GM21619 (cell line): ENCODE measurements at regions not wholly inside any gene's neighbourhood (a gene's known extent, or its start where the extent isn't known, plus 50 kb on each side); places are given as distances from the start of the nearest gene placed in this dataset.
"Not testable (repeated sequence)": the region's sequence is repeated elsewhere in the genome, so short reads cannot be mapped to it uniquely, and the experiment has no call there.

Experiments used
- ATAC-seq: cut with Tn5 transposase; IDR thresholded peaks from one replicate; pipeline ENCODE4 v1.9.1; 2021; ENCODE audit not compliant: unreplicated experiment

GRCh38 chrX:45842207-45842925 is 641.7 kb upstream of the DIPK2B start:
- ATAC-seq: no peak

- no peak for ATAC-seq
These were observed 639.8 kb upstream of the DIPK2B start for GRCh38 chrX:45840411-45840950.

- no peak for ATAC-seq
These were observed 629.7 kb upstream of the DIPK2B start for GRCh38 chrX:45830343-45830742.

- ATAC-seq: no peak
These were observed 623.8 kb upstream of the DIPK2B start for GRCh38 chrX:45824471-45824870.

- no peak for ATAC-seq
These were observed 622.9 kb upstream of the DIPK2B start for GRCh38 chrX:45823536-45823935.

GRCh38 chrX:45822124-45822523 is 621.4 kb upstream of the DIPK2B start:
- ATAC-seq: no peak

- ATAC-seq: no peak
These were observed 618.2 kb upstream of the DIPK2B start for GRCh38 chrX:45818913-45819312.

GRCh38 chrX:45815441-45815840 is 614.8 kb upstream of the DIPK2B start:
- no peak for ATAC-seq

GRCh38 chrX:45811326-45811725 is 610.6 kb upstream of the DIPK2B start:
- ATAC-seq: no peak

- no peak for ATAC-seq
These were observed 607.1 kb upstream of the DIPK2B start for GRCh38 chrX:45807572-45808425.

- ATAC-seq: peak; percentile 74
These were observed 605.9 kb upstream of the DIPK2B start for GRCh38 chrX:45806410-45807121.

GRCh38 chrX:45804276-45804675 is 603.6 kb upstream of the DIPK2B start:
- no peak for ATAC-seq

- no peak for ATAC-seq
These were observed 602.8 kb upstream of the DIPK2B start for GRCh38 chrX:45803383-45803921.

- ATAC-seq: no peak
These were observed 600.9 kb upstream of the DIPK2B start for GRCh38 chrX:45801554-45801953.

GRCh38 chrX:45800746-45801453 is 600.2 kb upstream of the DIPK2B start:
- not testable (repeated sequence) for ATAC-seq

- no peak for ATAC-seq
These were observed 598.9 kb upstream of the DIPK2B start for GRCh38 chrX:45799576-45799975.

- ATAC-seq: no peak
These were observed 594.9 kb upstream of the DIPK2B start for GRCh38 chrX:45795546-45795945.

GRCh38 chrX:45794995-45795337 is 594.3 kb upstream of the DIPK2B start:
- no peak for ATAC-seq

GRCh38 chrX:45794323-45794994 is 593.8 kb upstream of the DIPK2B start:
- ATAC-seq: no peak

GRCh38 chrX:45788941-45789348 is 588.3 kb upstream of the DIPK2B start:
- ATAC-seq: no peak
